CD8-positive, alpha-beta memory T cell (primary cell): ENCODE measurements at regions not wholly inside any gene's neighbourhood (a gene's known extent, or its start where the extent isn't known, plus 50 kb on each side); places are given as distances from the start of the nearest gene placed in this dataset.

Experiments used
- CTCF ChIA-PET: fragments of 350-600 bp; sonication (Branson Sonifier 250); formaldehyde crosslinking; loops from one replicate; lab custom pipeline; 2021; ENCODE audit warnings: antibody characterized with exemption; lab: Charles Lee
- POLR2A ChIA-PET: fragments of 350-600 bp; sonication (Branson Sonifier 250); formaldehyde crosslinking; loops from one replicate; lab custom pipeline; 2021; ENCODE audit warnings: antibody characterized with exemption; lab: Charles Lee
- DNase-seq, 5 donors: peaks; one replicate each; pipeline versions ENCODE4 v3.0.0 to v3.0.0-alpha.2; 2020 to 2022; ENCODE audit warnings: mixed read lengths in 1 of 5
- H3K27ac ChIP-seq: one replicate; pipeline ENCODE4 v1.7.0; 2013; ENCODE audit warnings: low read depth, mild to moderate bottlenecking, low read length, moderate library complexity
- H3K27me3 ChIP-seq: 2 replicates; pipeline ENCODE4 v1.7.0; 2013; ENCODE audit warnings: low read length, mild to moderate bottlenecking; ENCODE audit not compliant: insufficient read depth, poor library complexity, severe bottlenecking
- H3K36me3 ChIP-seq: 2 replicates; pipeline ENCODE4 v1.7.0; 2013; ENCODE audit warnings: mild to moderate bottlenecking, low read length, moderate library complexity; ENCODE audit not compliant: insufficient read depth
- H3K4me1 ChIP-seq: 2 replicates; pipeline ENCODE4 v1.7.0; 2013; ENCODE audit warnings: mild to moderate bottlenecking, low read length, moderate library complexity; ENCODE audit not compliant: insufficient read depth
- H3K4me3 ChIP-seq: 2 replicates; pipeline ENCODE4 v1.7.0; 2013; ENCODE audit warnings: mild to moderate bottlenecking, low read length
- H3K9me3 ChIP-seq: 2 replicates; pipeline ENCODE4 v1.7.0; 2013; ENCODE audit warnings: mild to moderate bottlenecking, low read length
- H3K27ac Mint-ChIP-seq, 8 donors: one replicate each; pipeline ENCODE4 v1.8.0; 2020 to 2021; ENCODE audit warnings: mixed read lengths in 8 of 8, mild to moderate bottlenecking in 6 of 8, inconsistent platforms in 3 of 8, moderate library complexity in 3 of 8
- H3K27me3 Mint-ChIP-seq, 2 donors: one replicate each; pipeline ENCODE4 v1.8.0; 2020 to 2021; ENCODE audit warnings: mixed read lengths in 2 of 2, mild to moderate bottlenecking in 1 of 2, moderate library complexity in 1 of 2
- H3K36me3 Mint-ChIP-seq, 3 donors: one replicate each; pipeline ENCODE4 v1.8.0; 2020 to 2021; ENCODE audit warnings: mixed read lengths in 3 of 3, inconsistent platforms in 1 of 3, mild to moderate bottlenecking in 1 of 3
- H3K4me1 Mint-ChIP-seq, 3 donors: one replicate each; pipeline ENCODE4 v1.8.0; 2020 to 2021; ENCODE audit warnings: mixed read lengths in 3 of 3, inconsistent platforms in 1 of 3, mild to moderate bottlenecking in 1 of 3
- H3K4me3 Mint-ChIP-seq, 7 donors: one replicate each; pipeline ENCODE4 v1.8.0; 2020 to 2021; ENCODE audit warnings: mixed read lengths in 7 of 7, mild to moderate bottlenecking in 6 of 7, moderate library complexity in 4 of 7, inconsistent platforms in 2 of 7
- H3K9me3 Mint-ChIP-seq, 5 donors: one replicate each; pipeline ENCODE4 v1.8.0; 2020 to 2022; ENCODE audit warnings: mixed read lengths in 5 of 5, mild to moderate bottlenecking in 3 of 5, moderate library complexity in 2 of 5, inconsistent platforms in 1 of 5

- no peaks in the 10 kb centered on the region for H3K36me3 Mint-ChIP-seq
- no peaks in the 10 kb centered on the region for H3K27me3 Mint-ChIP-seq
Measured at GRCh38 chr10:128927497-128928161, 539.4 kb upstream of the MGMT start.

GRCh38 chr10:128928231-128928836, 538.7 kb upstream of the MGMT start:
- H3K36me3 Mint-ChIP-seq, result no peaks in the 10 kb centered on the region
- peaks cover 0 to 6% (median 0%) of the 10 kb centered on the region in 5 donors for H3K9me3 Mint-ChIP-seq

More at GRCh38 chr10:128927497-128928161, 539.4 kb upstream of the MGMT start:
- no peaks in the 10 kb centered on the region for H3K27me3 ChIP-seq
- H3K4me3 ChIP-seq, result no peak overlapping the region
- no peak overlapping the region for H3K27ac ChIP-seq
- no peaks in the 10 kb centered on the region for H3K4me1 Mint-ChIP-seq
- CTCF ChIA-PET, result no interaction called here
- peaks cover 0 to 6% (median 0%) of the 10 kb centered on the region in 5 donors for H3K9me3 Mint-ChIP-seq
- POLR2A ChIA-PET, result no interaction called here
- H3K27ac Mint-ChIP-seq, result no peak overlapping the region
- no peaks in the 10 kb centered on the region for H3K9me3 ChIP-seq
- H3K36me3 ChIP-seq, result no peaks in the 10 kb centered on the region
- H3K4me3 Mint-ChIP-seq, result no peak overlapping the region
- no peak for DNase-seq
- no peaks in the 10 kb centered on the region for H3K4me1 ChIP-seq

GRCh38 chr10:128929131-128929530, 537.9 kb upstream of the MGMT start:
- no peaks in the 10 kb centered on the region for H3K27me3 Mint-ChIP-seq
- Histone ChIP-seq H3K36me3 (no peaks in the 10 kb centered on the region), H3K27me3 (no peaks in the 10 kb centered on the region), H3K27ac (no peak overlapping the region), H3K9me3 (no peaks in the 10 kb centered on the region), H3K4me1 (no peaks in the 10 kb centered on the region), H3K4me3 (no peak overlapping the region)
- DNase-seq, result no peak
- no peak overlapping the region for H3K27ac Mint-ChIP-seq
- no peaks in the 10 kb centered on the region for H3K36me3 Mint-ChIP-seq
- H3K4me3 Mint-ChIP-seq, result no peak overlapping the region
- peaks cover 0 to 6% (median 0%) of the 10 kb centered on the region in 5 donors for H3K9me3 Mint-ChIP-seq
- ChIA-PET POLR2A (interaction anchor here (0.6 kb wide), 1 partner anchor 1007 kb away, joined by 6 read pairs; no protein-coding TSS in a partner anchor), CTCF (no interaction called here)
- peaks cover 0 to 4% (median 3%) of the 10 kb centered on the region in 3 donors for H3K4me1 Mint-ChIP-seq

More at GRCh38 chr10:128928231-128928836, 538.7 kb upstream of the MGMT start:
- H3K36me3 ChIP-seq, result no peaks in the 10 kb centered on the region
- H3K27me3 ChIP-seq, result no peaks in the 10 kb centered on the region
- no peaks in the 10 kb centered on the region for H3K9me3 ChIP-seq
- no peaks in the 10 kb centered on the region for H3K4me1 Mint-ChIP-seq
- H3K27ac Mint-ChIP-seq, result no peak overlapping the region
- ChIA-PET CTCF (no interaction called here), POLR2A (no interaction called here)
- DNase-seq, result no peak
- no peaks in the 10 kb centered on the region for H3K27me3 Mint-ChIP-seq
- H3K4me3 Mint-ChIP-seq, result no peak overlapping the region
- no peak overlapping the region for H3K4me3 ChIP-seq
- no peak overlapping the region for H3K27ac ChIP-seq
- H3K4me1 ChIP-seq, result no peaks in the 10 kb centered on the region

- Mint-ChIP-seq H3K4me1 (peaks cover 0 to 11% (median 9%) of the 10 kb centered on the region in 3 donors), H3K9me3 (peaks cover 0 to 6% (median 0%) of the 10 kb centered on the region in 5 donors), H3K27ac (no peak overlapping the region), H3K27me3 (no peaks in the 10 kb centered on the region), H3K36me3 (no peaks in the 10 kb centered on the region), H3K4me3 (no peak overlapping the region)
- H3K4me3 ChIP-seq, result no peak overlapping the region
- no peaks in the 10 kb centered on the region for H3K9me3 ChIP-seq
- H3K36me3 ChIP-seq, result no peaks in the 10 kb centered on the region
- CTCF ChIA-PET, result no interaction called here
- POLR2A ChIA-PET, result interaction anchor here (0.6 kb wide), 1 partner anchor 1007 kb away, joined by 6 read pairs; no protein-coding TSS in a partner anchor
- H3K27me3 ChIP-seq, result no peaks in the 10 kb centered on the region
- no peak for DNase-seq
- H3K4me1 ChIP-seq, result no peaks in the 10 kb centered on the region
- no peak overlapping the region for H3K27ac ChIP-seq
Measured at GRCh38 chr10:128929767-128930166, 537.3 kb upstream of the MGMT start.

GRCh38 chr10:128930515-128930914, 536.5 kb upstream of the MGMT start:
- H3K4me3 ChIP-seq, result no peak overlapping the region
- no peak overlapping the region for H3K27ac Mint-ChIP-seq
- H3K27ac ChIP-seq, result no peak overlapping the region
- ChIA-PET POLR2A (no interaction called here), CTCF (no interaction called here)
- no peaks in the 10 kb centered on the region for H3K9me3 ChIP-seq
- no peaks in the 10 kb centered on the region for H3K27me3 ChIP-seq
- H3K27me3 Mint-ChIP-seq, result no peaks in the 10 kb centered on the region
- H3K4me1 Mint-ChIP-seq, result peaks cover 0 to 16% (median 11%) of the 10 kb centered on the region in 3 donors
- H3K36me3 Mint-ChIP-seq, result no peaks in the 10 kb centered on the region
- H3K36me3 ChIP-seq, result no peaks in the 10 kb centered on the region
- no peak overlapping the region for H3K4me3 Mint-ChIP-seq
- H3K9me3 Mint-ChIP-seq, result peaks cover 0 to 6% (median 0%) of the 10 kb centered on the region in 5 donors
- no peaks in the 10 kb centered on the region for H3K4me1 ChIP-seq
- no peak for DNase-seq

GRCh38 chr10:128932071-128932820, 534.8 kb upstream of the MGMT start:
- H3K36me3 ChIP-seq, result no peaks in the 10 kb centered on the region
- H3K27ac ChIP-seq, result no peak overlapping the region
- H3K4me1 ChIP-seq, result no peaks in the 10 kb centered on the region
- peaks cover 0 to 16% (median 11%) of the 10 kb centered on the region in 3 donors for H3K4me1 Mint-ChIP-seq
- H3K27ac Mint-ChIP-seq, result no peak overlapping the region
- POLR2A ChIA-PET, result no interaction called here
- H3K9me3 Mint-ChIP-seq, result no peaks in the 10 kb centered on the region
- H3K36me3 Mint-ChIP-seq, result no peaks in the 10 kb centered on the region
- peaks cover 2 to 3% of the 10 kb centered on the region in 2 donors for H3K27me3 Mint-ChIP-seq
- CTCF ChIA-PET, result no interaction called here
- H3K4me3 Mint-ChIP-seq, result no peak overlapping the region
- DNase-seq, result no peak
- H3K4me3 ChIP-seq, result no peak overlapping the region
- H3K27me3 ChIP-seq, result no peaks in the 10 kb centered on the region
- no peaks in the 10 kb centered on the region for H3K9me3 ChIP-seq

GRCh38 chr10:128934492-128934891, 532.5 kb upstream of the MGMT start:
- H3K36me3 Mint-ChIP-seq, result no peaks in the 10 kb centered on the region
- no peak for DNase-seq
- no peaks in the 10 kb centered on the region for H3K9me3 ChIP-seq
- H3K4me3 ChIP-seq, result no peak overlapping the region
- H3K4me3 Mint-ChIP-seq, result peak overlapping the region in 1 of 7 donors; percentile 16
- H3K27me3 ChIP-seq, result no peaks in the 10 kb centered on the region
- H3K4me1 ChIP-seq, result no peaks in the 10 kb centered on the region
- CTCF ChIA-PET, result no interaction called here
- H3K9me3 Mint-ChIP-seq, result no peaks in the 10 kb centered on the region
- peak overlapping the region in 1 of 8 donors; percentile 40 for H3K27ac Mint-ChIP-seq
- peaks cover 0 to 16% (median 11%) of the 10 kb centered on the region in 3 donors for H3K4me1 Mint-ChIP-seq
- H3K27ac ChIP-seq, result no peak overlapping the region
- H3K27me3 Mint-ChIP-seq, result peaks cover 2 to 3% of the 10 kb centered on the region in 2 donors
- H3K36me3 ChIP-seq, result no peaks in the 10 kb centered on the region
- POLR2A ChIA-PET, result no interaction called here

GRCh38 chr10:128936392-128936791, 530.6 kb upstream of the MGMT start:
- no peaks in the 10 kb centered on the region for H3K36me3 Mint-ChIP-seq
- Histone ChIP-seq H3K4me3 (no peak overlapping the region), H3K27me3 (no peaks in the 10 kb centered on the region), H3K36me3 (no peaks in the 10 kb centered on the region), H3K27ac (no peak overlapping the region), H3K4me1 (no peaks in the 10 kb centered on the region), H3K9me3 (no peaks in the 10 kb centered on the region)
- CTCF ChIA-PET, result no interaction called here
- no peak overlapping the region for H3K4me3 Mint-ChIP-seq
- peaks cover 0 to 16% (median 11%) of the 10 kb centered on the region in 3 donors for H3K4me1 Mint-ChIP-seq
- no peaks in the 10 kb centered on the region for H3K9me3 Mint-ChIP-seq
- no peak for DNase-seq
- POLR2A ChIA-PET, result no interaction called here
- no peak overlapping the region for H3K27ac Mint-ChIP-seq
- H3K27me3 Mint-ChIP-seq, result peaks cover 2 to 3% of the 10 kb centered on the region in 2 donors
